ENCODE measurements at regions not wholly inside any gene's neighbourhood (a gene's known extent, or its start where the extent isn't known, plus 50 kb on each side); places are given as distances from the start of the nearest gene placed in this dataset.

DNA sequence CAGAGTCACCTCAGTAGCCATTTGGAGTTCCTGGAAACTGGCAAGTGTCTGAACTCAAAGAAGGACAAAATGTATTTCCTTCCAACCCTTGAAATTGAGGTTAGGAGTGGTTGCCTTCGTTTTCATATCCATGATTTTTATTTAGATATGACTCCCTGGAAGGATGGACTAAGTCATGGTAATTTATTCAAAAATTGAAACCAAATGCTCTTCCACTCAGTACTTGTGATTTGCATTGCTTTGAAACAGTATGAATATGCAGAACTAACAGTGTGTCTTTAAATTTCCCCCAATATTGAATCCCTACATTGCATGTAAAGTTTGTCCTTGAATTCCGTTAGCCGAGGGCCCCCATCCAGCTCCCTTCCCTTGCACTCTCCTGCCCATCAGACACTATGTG lies 112.1 kb upstream of the DNAH14 start:
- TF ChIP-seq POLR2A (IDR thresholded peaks at IDR 0.05) (no peak), POLR2AphosphoS5 (IDR thresholded peaks at IDR 0.05) (no peak)

Data from upper lobe of left lung (tissue), 4 donors.